ENCODE measurements at regions not wholly inside any gene's neighbourhood (a gene's known extent, or its start where the extent isn't known, plus 50 kb on each side); places are given as distances from the start of the nearest gene placed in this dataset.

GRCh38 chrX:3529466-3530010, 183.1 kb upstream of the MXRA5 start:
- no peaks in the 10 kb centered on the region for H3K4me1 ChIP-seq (ENCODE audit: control insufficient read depth in 4 of 4, insufficient read depth in 4 of 4, low read length in 3 of 4)

GRCh38 chrX:3527811-3528210, 181.4 kb upstream of the MXRA5 start:
- H3K36me3 ChIP-seq (ENCODE audit: control insufficient read depth in 4 of 4, insufficient read depth in 3 of 4, low read depth in 1 of 4, low read length in 3 of 4): no peaks in the 10 kb centered on the region
- H3K9ac ChIP-seq (ENCODE audit: low read depth in 1 of 2, low read length in 2 of 2): no peak overlapping the region
- peaks cover 0 to 3% (median 0%) of the 10 kb centered on the region in 4 donors for H3K9me3 ChIP-seq (ENCODE audit: control insufficient read depth in 4 of 4, low read length in 3 of 4)
- WGBS: 77% methylated on average over 3 of the region's 3 CpGs
- H3K27me3 ChIP-seq (ENCODE audit: control insufficient read depth in 4 of 4, insufficient read depth in 4 of 4, low read length in 3 of 4): no peaks in the 10 kb centered on the region
- TF ChIP-seq MAX (IDR thresholded peaks at IDR 0.05) (no peak), JUND (IDR thresholded peaks at IDR 0.05) (no peak), GABPA (IDR thresholded peaks at IDR 0.05 in 1 of 2, conservative IDR thresholded peaks at IDR 0.05 in 1 of 2) (no peak), RAD21 (IDR thresholded peaks at IDR 0.05) (no peak), EGR1 (IDR thresholded peaks at IDR 0.05; ENCODE audit: low read depth in 2 of 2) (no peak), ZBTB33 (IDR thresholded peaks at IDR 0.05) (no peak), TAF1 (conservative IDR thresholded peaks at IDR 0.05) (no peak), ATF3 (IDR thresholded peaks at IDR 0.05) (no peak), HNF4A (conservative IDR thresholded peaks at IDR 0.05) (no peak), FOXA2 (IDR thresholded peaks at IDR 0.05) (no peak), REST (IDR thresholded peaks at IDR 0.05) (no peak), SP1 (IDR thresholded peaks at IDR 0.05) (no peak), FOXA1 (IDR thresholded peaks at IDR 0.05) (no peak), NR2F2 (IDR thresholded peaks at IDR 0.05) (no peak), YY1 (IDR thresholded peaks at IDR 0.05) (no peak), RXRA (IDR thresholded peaks at IDR 0.05) (no peak), CTCF (IDR thresholded peaks at IDR 0.05; ENCODE audit: low read depth, low read length, missing input control) (no peak), HNF4G (IDR thresholded peaks at IDR 0.05) (no peak)
- no peak overlapping the region for H3K27ac ChIP-seq (ENCODE audit: low read depth in 1 of 2, low read length in 2 of 2)
- no peak for DNase-seq (ENCODE audit: low spot score)
- H3K4me3 ChIP-seq (ENCODE audit: low read depth in 1 of 3, low read length in 3 of 3): no peak overlapping the region
- no peaks in the 10 kb centered on the region for H3K4me1 ChIP-seq (ENCODE audit: control insufficient read depth in 4 of 4, insufficient read depth in 4 of 4, low read length in 3 of 4)

More at GRCh38 chrX:3529466-3530010, 183.1 kb upstream of the MXRA5 start:
- no peak overlapping the region for H3K4me3 ChIP-seq (ENCODE audit: low read depth in 1 of 3, low read length in 3 of 3)
- no peak for DNase-seq (ENCODE audit: low spot score)
- H3K36me3 ChIP-seq (ENCODE audit: control insufficient read depth in 4 of 4, insufficient read depth in 3 of 4, low read depth in 1 of 4, low read length in 3 of 4): no peaks in the 10 kb centered on the region
- peaks cover 0 to 3% (median 1%) of the 10 kb centered on the region in 4 donors for H3K9me3 ChIP-seq (ENCODE audit: control insufficient read depth in 4 of 4, low read length in 3 of 4)
- H3K27ac ChIP-seq (ENCODE audit: low read depth in 1 of 2, low read length in 2 of 2): no peak overlapping the region
- no peaks in the 10 kb centered on the region for H3K27me3 ChIP-seq (ENCODE audit: control insufficient read depth in 4 of 4, insufficient read depth in 4 of 4, low read length in 3 of 4)
- TF ChIP-seq SP1 (IDR thresholded peaks at IDR 0.05) (no peak), TAF1 (conservative IDR thresholded peaks at IDR 0.05) (no peak), CTCF (IDR thresholded peaks at IDR 0.05; ENCODE audit: low read depth, low read length, missing input control) (no peak), NR2F2 (IDR thresholded peaks at IDR 0.05) (no peak), HNF4A (conservative IDR thresholded peaks at IDR 0.05) (no peak), EGR1 (IDR thresholded peaks at IDR 0.05; ENCODE audit: low read depth in 2 of 2) (no peak)
- 64% methylated on average over 5 of the region's 5 CpGs for WGBS
- no peak overlapping the region for H3K9ac ChIP-seq (ENCODE audit: low read depth in 1 of 2, low read length in 2 of 2)

Measured in liver (tissue), 8 donors.